Hindlimb muscle (tissue), 1 donor: ENCODE measurements at regions not wholly inside any gene's neighbourhood (a gene's known extent, or its start where the extent isn't known, plus 50 kb on each side); places are given as distances from the start of the nearest gene placed in this dataset.

Experiments used
- DNase-seq: peaks from one replicate; pipeline ENCODE4 v3.0.0-alpha.2; 2013

DNA sequence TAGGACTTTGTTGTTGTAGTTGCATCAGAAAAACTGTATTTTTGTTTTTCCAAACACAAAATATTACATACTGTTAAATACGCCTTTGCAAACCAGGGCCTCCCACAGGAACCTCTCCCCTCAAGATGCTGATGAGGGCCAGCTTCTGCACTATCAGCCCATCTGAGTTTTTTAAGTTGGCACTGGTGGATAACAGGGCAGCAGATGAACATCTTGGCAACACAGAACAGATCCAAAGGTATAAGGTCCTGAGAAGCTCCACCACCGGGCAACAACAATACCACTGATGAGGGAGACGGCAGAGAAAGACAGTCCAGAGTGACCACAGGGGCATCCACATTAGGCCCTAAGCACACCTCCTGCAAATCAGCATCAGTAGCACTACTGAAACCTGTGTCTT is 177.7 kb downstream of the DLL1 start:
- DNase-seq = no peak

DNA sequence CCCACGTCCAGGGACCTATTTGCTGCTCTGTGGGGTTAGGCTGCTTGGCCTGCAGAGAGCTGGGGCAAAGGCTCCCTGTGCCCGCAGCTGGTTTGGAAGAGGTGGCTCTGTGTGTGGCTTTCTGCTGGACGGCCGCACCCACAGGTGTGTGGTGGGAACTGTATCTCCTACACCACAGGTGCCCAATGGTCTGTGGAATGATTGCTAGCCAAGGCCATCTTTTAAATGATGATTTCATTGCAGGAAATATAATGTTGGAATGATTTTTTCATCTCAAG is 178.4 kb downstream of the DLL1 start:
- no peak for DNase-seq

- no peak for DNase-seq
These were observed 178.9 kb downstream of the DLL1 start for GRCh38 chr6:170111816-170112582.

GRCh38 chr6:170111141-170111664 is 179.7 kb downstream of the DLL1 start:
- DNase-seq = no peak

DNA sequence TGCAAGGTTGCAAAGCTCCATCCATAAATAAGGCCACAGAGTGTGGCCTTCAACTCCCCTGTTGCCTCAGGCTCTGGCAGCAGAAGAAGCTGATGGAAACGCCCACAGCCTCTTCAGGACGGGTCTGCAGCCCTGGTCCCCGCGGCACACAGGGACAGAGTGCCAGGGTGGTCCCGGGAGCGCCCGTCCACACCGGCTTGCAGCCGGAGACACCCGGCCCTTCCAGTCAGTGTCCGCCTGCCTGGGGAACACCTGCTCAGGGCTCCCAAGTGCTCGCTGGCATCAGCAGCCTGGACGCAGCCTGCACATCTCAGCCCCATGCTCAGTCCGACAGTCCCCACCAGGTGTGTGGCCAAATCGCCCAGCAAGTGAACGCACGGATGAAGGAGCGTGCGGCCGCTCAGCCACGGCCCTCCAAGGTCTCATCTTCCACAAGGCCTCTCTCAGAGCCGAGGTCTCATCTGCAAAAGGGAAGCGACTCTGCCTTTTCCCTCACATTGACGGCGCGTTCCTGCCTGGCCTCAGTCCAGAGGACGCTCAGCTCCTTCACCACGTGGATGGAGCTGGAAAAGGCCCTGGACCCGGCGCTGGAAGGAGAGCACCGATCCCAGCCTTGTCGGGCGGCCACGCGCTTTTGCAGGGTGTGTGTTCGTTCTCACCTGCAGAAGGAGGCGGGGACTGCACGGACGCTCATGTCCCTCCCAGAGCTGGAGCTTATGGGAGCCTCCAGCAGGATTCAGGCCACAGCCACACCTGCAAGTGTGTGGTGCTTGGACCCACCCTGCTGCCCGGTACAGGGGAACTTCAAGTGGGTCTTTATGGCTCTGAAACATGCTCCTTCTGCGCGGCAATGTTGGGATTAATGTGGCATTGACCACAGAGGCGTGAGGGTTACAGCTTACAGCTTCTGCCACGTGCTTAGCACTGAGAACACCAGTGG is 180.4 kb downstream of the DLL1 start:
- no peak for DNase-seq

DNA sequence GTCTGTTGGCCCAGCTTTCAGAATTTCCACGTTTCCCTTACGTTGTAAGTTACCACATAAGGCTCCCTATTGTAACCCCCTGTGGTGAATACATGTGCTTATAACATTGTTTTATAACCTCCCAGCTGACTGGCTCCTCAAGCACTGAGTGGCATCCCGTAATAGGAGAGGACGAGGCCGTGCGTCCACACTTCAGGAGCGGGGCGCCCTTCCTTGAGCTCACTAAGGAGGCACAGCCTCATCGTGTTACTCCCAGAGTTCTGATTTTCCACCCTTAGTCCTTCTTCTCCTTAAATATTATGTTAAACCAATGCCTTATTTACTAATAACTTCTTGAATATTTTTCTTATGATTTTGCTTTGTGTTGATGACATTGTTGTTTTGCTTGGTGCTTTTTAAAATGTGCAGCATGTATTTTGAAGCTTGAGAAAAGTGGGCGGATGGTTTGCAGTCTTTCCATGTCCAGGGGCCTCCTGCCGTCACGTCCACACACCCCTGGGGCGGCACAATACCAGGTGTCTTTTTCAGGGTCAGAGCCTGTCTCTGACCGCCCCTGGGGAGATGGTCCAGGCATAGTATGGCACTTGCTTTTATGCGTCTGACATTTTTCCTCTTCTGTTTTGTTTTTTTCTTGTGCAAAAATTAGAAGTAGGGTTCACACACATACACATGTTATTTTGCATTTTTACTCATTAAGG is 181.8 kb downstream of the DLL1 start:
- no peak for DNase-seq

DNA sequence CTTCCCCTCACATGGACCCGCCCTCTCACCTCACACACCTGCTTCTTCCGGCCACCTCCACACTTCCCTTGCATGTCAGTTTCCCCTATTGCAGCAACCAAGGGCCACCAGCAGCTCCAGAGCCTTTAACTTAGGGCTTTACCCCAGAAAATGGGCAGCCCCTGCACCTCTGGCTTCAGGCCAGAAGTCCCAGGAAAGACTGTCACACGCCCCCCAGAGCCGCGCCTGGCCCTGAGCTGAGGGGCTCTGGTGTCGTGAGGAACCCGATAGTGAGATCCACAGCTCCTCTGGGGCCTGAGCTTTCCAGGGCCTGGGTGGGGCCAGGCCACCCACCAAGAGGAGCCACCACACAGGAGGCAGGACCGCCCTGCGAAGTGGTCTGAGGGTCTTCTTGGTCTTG is 182.4 kb downstream of the DLL1 start:
- no peak for DNase-seq

DNA sequence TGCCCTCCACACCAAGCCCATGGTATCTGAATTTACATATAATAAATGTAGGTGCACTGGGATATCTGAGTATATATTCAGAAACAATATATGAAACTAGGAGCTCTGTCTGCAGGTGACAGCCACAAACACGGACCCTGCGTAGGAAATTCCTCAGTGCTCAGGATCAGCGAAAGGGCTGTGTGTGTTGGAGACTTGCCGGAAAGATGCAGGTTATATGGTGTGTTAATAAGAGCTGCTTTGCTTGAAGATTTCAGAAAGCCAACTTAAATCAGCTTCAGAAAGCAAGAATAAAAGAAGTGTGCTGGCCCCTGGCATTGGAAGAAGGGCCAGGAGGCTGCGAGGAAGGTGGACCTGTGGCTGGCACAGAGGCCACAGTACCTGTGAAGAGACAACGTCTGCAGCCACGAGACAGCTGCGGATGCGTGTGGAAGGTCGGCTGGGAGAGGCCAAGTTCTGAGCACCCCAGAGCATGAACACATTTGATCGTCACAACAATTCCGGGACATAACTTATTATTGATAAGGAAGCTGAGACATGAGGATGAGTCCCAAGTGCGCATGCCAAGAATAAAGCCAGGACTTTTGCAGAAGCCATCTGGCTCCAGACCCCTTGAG is 183.2 kb downstream of the DLL1 start:
- no peak for DNase-seq

DNA sequence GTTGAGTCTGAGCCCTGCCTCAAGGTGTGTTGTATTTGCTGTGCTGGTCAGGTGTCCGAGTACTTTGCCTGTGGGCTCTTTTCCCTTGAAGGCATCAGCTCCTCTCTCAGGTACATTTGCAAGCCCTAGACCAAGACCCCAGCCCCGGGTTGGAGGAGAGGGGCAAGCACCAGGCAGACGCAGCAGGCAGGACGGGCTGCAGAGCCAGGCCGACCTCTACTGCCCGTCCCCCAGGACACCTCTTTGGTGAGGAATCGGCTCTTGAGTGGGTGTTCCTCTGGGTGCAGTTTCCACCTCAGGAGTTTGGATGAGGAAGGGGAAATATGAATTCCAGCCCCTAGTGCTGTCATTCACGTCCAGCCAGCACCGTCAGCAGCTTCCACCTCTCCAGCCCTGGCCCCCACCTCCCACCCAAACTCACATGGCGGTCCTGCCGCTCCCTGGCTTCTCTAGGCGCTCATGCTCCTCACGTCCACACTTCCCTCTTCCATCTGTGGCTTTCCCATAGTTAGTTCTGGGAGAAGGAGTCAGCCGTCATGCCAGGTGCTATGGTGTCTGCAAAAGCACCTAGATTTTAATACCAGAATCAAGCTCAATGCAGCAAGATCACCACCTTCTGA is 183.9 kb downstream of the DLL1 start:
- no peak for DNase-seq

DNA sequence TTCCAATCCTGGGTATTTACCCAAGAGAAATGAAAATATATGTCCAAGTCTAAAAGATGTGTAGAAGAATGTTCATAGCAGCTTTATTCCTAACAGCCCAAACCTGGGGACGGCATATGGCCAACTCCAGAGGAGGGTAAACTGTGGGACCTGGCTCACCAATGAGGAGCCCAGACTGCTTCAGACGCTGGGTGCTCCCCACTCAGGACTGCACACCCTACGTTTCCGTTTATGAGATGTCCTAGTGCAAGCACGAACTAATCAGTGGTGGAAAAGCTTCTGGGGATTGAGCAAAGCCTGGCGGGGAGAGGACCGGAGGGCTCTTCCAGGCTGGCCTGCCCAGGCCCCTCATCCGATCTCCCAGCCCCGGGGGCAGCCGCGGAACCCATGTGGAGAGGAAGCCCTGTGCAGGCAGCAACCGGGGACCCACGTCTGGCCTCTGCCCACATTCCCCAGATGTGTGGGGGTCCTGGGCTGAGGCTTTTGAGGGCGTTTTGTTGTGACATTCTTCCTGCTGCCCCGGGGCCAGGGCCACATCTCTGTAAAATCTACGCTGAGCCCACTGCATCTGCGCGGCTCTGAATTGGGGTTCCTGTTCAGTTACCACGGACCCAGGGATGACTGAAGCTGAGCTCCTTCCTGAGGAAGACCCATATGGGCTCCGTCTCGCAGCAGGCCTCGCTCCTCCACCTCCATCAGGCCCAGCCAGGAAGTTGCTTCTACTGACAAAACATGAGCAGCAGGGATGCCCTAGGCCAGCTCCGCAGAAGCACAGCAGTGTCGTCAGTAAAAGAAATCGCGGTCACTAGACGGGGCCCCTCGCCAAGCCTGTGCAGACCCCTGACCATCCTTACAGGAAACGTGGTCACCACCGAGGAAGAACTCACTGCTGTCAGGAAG is 188.0 kb downstream of the DLL1 start:
- DNase-seq = no peak

GRCh38 chr6:170102038-170102437 is 188.8 kb downstream of the DLL1 start:
- DNase-seq = no peak

DNA sequence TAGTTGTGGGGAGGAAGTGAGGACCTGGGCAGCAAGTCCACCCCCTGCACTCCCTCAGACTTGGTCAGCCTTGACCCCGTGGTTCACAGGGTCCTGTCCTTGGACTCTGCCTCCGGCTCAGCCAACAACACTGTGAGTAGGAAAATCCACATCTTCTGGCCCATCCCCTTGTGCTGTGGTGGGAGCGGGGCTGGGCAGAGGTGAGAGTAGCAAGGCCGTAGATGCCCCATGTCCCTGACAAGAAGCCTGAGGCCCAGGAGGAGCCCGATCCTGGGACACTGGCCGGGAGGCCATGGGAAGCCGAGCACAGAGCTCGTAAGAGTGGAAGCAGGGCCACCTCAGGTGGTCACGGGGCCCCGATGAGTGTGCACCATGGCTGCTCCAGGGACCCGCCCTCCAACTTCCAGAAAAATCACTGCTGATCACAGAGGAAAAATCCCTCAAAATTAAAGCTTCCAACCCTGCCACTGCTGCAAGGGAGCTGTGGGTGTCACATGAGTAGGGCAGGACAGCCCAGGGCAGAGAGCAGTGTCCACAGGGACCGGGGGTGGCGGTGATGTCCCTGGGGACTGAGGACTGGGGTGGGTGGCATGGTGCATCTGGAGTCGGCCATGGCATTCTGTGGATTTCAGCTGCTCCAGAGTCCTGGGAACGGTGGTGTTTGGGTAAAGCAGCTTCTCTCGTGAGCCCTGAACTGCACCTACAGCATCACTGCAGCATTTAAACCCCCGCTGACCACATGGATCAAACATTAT is 189.4 kb downstream of the DLL1 start:
- no peak for DNase-seq

DNA sequence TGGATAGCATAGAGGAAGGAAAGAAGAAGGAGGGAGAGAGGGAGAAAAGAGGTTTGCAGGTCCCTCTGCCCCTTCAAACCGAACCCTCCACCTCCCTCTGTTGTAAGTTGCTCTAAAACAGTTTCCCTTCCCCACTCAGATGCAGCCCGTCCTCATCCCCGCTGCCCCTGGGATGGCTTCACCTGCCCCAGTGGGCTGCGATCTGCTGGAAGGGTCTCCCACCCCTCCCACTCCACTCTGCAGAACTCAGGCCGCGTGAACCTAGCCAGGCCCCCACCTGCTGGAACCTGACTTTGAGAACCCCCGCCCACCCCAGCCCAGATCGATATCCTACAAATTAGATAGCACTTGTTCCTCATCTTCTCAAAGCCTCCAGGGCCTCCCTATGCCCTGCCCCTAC is 190.8 kb downstream of the DLL1 start:
- DNase-seq = no peak

DNA sequence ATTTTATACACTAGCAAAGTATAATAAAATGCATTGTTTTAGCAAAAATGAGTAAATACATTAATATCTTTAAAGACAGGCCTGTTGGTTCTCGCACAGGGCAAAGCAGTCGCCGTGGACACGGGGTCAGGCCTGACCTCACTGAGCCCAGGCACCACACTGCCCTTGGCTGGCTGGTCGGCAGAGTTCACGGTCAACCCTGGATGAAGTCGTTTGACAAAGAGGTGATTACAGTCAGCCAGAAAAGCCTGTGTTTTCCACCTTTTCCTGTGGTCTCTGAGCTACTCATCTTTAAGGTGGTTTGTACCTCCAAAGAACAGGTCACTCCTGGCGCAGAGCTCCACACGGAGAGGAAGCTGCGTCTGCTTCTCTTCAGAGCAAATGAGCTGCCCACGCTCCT is 191.5 kb downstream of the DLL1 start:
- no peak for DNase-seq

DNA sequence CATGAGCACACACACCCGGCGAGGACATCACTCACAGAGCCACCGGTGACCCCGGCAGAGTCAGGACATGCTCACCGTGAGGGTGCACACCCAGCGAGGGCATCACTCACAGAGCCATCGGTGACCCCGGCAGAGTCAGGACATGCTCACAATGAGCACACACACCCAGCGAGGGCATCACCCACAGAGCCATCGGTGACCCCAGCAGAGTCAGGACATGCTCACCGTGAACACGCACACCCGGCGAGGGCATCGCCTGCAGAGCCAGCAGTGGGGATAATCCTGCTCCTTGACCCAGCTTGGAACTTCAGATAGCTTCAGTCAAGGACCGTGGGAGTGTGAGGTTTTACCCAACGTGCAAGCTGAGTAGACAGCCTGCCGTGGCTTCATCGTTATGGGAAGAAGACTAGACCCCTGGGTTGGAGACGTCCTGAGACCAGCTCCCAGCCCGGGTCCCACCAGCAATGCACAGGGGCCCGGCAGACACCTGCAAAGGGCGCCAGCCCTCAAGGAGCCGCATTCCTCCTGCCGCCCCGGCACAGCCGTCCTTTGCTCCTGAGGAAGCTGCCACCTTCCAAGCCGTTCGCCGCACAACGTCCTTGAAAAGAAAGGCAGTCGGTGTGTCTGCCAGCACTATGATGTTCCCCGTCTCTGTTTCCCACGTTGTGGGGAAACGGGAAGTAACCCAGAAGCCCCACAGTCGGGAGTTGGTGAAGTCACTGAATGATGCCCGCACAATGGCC is 192.3 kb downstream of the DLL1 start:
- DNase-seq = no peak

- DNase-seq = no peak
These were observed 193.1 kb downstream of the DLL1 start for GRCh38 chr6:170097505-170098427.

DNA sequence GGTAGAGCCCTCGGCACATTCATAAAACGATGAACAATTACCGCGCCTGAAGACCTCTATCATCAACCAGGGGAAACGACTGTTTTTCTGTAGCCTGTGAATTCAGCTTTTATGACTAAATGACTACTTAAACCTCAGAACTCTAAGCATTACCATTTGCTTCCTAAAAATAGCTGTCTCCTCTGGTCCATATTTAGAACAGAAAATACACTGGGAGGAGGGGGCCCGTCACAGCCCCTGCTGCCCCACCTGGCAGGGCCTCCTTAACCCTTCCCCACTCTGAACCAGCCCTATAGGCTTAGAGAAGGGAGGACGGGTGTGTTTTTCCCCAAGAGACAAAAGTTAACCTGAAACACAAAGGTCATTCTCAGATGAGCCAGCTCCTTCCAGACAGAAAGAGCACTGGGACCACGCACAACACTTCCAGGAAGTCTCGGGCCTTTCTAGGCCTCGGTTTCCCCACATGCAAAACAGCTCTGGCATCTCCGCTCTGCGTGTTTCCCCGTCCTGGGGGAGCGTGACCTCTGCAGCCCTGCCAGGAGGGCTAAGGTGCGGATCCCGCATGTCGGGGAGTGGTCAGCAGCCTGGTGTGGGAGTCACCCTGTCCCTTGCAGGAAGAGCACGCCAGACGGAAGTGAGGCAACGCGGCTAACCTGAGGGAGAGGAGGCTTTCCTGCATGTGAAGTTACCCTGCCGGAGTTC is 193.9 kb downstream of the DLL1 start:
- no peak for DNase-seq
